GM19324 (cell line): ENCODE measurements at regions not wholly inside any gene's neighbourhood (a gene's known extent, or its start where the extent isn't known, plus 50 kb on each side); places are given as distances from the start of the nearest gene placed in this dataset.

Experiments used
- ATAC-seq: cut with Tn5 transposase; IDR thresholded peaks from one replicate; pipeline ENCODE4 v1.9.1; 2021; ENCODE audit warnings: mild to moderate bottlenecking, moderate library complexity; ENCODE audit not compliant: unreplicated experiment, low FRiP score

- ATAC-seq: no peak
Measured at GRCh38 chr12:125922330-125922729, 857.1 kb downstream of the AACS start.

GRCh38 chr12:125936502-125936901, 871.3 kb downstream of the AACS start:
- ATAC-seq: no peak

GRCh38 chr12:125944446-125944845, 879.2 kb downstream of the AACS start:
- ATAC-seq: no peak

GRCh38 chr12:125949471-125949870, 884.2 kb downstream of the AACS start:
- no peak for ATAC-seq

GRCh38 chr12:125954362-125954761, 889.1 kb downstream of the AACS start:
- no peak for ATAC-seq

- no peak for ATAC-seq
Measured at GRCh38 chr12:125956186-125956585, 891.0 kb downstream of the AACS start.

- no peak for ATAC-seq
Measured at GRCh38 chr12:125966641-125967040, 901.4 kb downstream of the AACS start.

GRCh38 chr12:125968413-125968812, 903.2 kb downstream of the AACS start:
- ATAC-seq: no peak

- ATAC-seq: no peak
Measured at GRCh38 chr12:125971981-125972380, 906.7 kb downstream of the AACS start.

GRCh38 chr12:125978286-125978685, 913.1 kb downstream of the AACS start:
- no peak for ATAC-seq

GRCh38 chr12:125981610-125982253, 916.5 kb downstream of the AACS start:
- ATAC-seq: no peak

GRCh38 chr12:125983094-125983783, 918.0 kb downstream of the AACS start:
- ATAC-seq: no peak

GRCh38 chr12:125983784-125984500, 918.7 kb downstream of the AACS start:
- ATAC-seq: no peak

GRCh38 chr12:125988545-125988944, 923.3 kb downstream of the AACS start:
- ATAC-seq: no peak

GRCh38 chr12:125989696-125990095, 924.5 kb downstream of the AACS start:
- no peak for ATAC-seq

- no peak for ATAC-seq
Measured at GRCh38 chr12:125996443-125996842, 931.2 kb downstream of the AACS start.

GRCh38 chr12:125999628-126000027, 934.4 kb downstream of the AACS start:
- no peak for ATAC-seq

GRCh38 chr12:126019385-126019784, 954.1 kb downstream of the AACS start:
- no peak for ATAC-seq

GRCh38 chr12:126021675-126022074, 956.4 kb downstream of the AACS start:
- ATAC-seq: no peak

GRCh38 chr12:126027825-126028224, 962.6 kb downstream of the AACS start:
- ATAC-seq: no peak

- ATAC-seq: no peak
Measured at GRCh38 chr12:126030573-126030972, 965.3 kb downstream of the AACS start.

- ATAC-seq: no peak
Measured at GRCh38 chr12:126033751-126034150, 968.5 kb downstream of the AACS start.
